ENCODE measurements at regions not wholly inside any gene's neighbourhood (a gene's known extent, or its start where the extent isn't known, plus 50 kb on each side); places are given as distances from the start of the nearest gene placed in this dataset.
"Not testable (repeated sequence)": the region's sequence is repeated elsewhere in the genome, so short reads cannot be mapped to it uniquely, and the experiment has no call there.

DNA sequence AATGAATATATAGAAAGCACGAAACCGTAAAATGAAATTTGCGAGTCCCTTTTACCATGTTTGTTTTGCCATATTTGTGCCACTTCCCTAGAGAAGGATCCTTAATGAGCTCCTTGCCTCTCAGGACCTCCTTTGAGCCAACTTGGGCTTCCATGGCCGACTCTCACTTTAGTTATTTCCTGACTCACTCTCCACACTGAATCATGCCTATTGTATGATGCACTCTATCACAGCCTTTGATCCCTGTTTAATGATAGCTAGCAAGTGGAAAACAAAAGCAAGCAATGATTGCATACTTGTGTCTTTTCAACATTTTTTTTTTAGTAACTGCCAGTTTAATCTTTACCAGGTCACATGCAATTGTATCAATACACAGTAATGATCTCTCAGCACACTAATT, 153.2 kb downstream of the CCER1 start:
- no peaks in the 10 kb centered on the region for H3K36me3 Mint-ChIP-seq
- H3K9me3 Mint-ChIP-seq, result no peaks in the 10 kb centered on the region
- H3K27ac Mint-ChIP-seq, result no peak overlapping the region
- DNase-seq (ENCODE audit: low spot score in 2 of 2) (no peak), ATAC-seq (no peak)
- H3K4me3 Mint-ChIP-seq, result no peak overlapping the region
- H3K4me1 Mint-ChIP-seq, result no peaks in the 10 kb centered on the region

DNA sequence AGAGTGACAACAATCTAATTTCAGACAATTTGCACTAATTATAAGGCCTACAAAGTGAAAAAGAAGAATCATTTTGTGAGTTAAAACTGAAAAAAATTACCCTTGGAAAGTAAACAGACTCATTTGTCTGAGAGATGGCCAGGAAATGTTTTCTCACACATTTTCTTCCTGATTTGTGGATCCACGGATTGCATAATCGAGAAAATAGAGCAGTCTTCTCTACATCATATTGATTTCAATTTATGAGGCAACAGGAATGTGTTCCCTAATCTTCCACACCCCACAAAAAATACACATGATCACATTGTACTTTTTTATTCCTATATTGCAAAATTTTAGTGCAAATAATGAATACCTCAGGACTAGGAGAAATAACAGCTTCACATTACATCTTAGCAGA, 160.8 kb downstream of the CCER1 start:
- ATAC-seq (no peak), DNase-seq (ENCODE audit: low spot score in 2 of 2) (no peak)
- Mint-ChIP-seq H3K27ac (no peak overlapping the region), H3K36me3 (no peaks in the 10 kb centered on the region), H3K9me3 (no peaks in the 10 kb centered on the region), H3K4me1 (no peaks in the 10 kb centered on the region), H3K4me3 (no peak overlapping the region)

DNA sequence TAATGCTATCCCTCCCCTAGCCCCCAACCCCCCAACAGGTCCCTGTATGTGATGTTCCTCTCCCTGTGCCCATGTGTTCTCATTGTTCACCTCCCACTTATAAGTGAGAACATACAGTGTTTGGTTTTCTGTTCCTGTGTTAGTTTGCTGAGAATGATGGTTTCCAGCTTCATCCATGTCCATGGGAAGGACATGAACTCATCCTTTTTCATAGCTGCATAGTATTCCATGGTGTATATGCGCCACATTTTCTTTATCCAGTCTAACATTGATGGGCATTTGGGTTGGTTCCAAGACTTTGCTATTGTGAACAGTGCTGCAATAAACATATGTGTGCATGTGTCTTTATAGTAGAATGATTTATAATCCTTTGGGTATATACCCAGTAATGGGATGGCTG, 162.3 kb downstream of the CCER1 start:
- H3K4me3 Mint-ChIP-seq; H3K4me1 Mint-ChIP-seq; ATAC-seq; H3K27ac Mint-ChIP-seq; H3K36me3 Mint-ChIP-seq; H3K9me3 Mint-ChIP-seq; DNase-seq (ENCODE audit: low spot score in 2 of 2): not testable (repeated sequence)

DNA sequence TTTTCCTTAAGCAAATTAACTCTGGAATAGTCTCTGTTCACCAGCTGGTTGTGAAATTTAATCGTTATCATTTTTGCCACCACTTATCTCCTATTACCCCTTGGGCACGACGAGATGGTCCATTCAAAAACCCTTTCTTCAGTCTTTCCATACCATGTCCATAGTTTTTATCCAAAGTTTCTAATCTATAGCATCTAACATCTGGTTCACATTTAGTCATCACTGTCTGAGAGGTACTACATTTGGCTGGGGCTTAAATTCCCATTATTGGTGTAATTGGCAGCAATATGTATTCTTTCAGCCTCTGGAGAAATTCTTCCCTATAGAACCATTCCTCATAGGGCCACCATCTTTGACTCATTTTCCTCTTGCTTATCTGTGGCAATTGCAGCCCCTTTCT, 163.5 kb downstream of the CCER1 start:
- no peaks in the 10 kb centered on the region for H3K4me1 Mint-ChIP-seq

DNA sequence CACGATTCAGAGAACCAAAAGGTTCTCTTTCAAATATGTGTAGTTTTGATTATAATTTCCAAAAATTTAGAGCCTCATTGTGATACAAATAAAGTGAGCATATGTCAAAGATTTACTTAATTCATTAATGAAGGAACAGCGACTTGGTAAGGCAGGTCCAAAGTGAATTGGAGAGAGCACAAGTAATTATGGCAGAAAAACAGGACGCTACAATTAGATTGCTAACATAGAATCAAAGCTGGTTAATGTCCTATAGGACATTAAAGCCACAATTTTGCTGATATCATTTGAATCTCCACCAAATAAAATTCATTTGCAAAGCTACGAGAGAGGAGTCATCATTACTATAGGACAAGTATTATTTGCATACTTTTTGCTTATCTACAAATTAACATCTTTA, 164.2 kb downstream of the CCER1 start:
- Mint-ChIP-seq H3K27ac (no peak overlapping the region), H3K4me1 (no peaks in the 10 kb centered on the region), H3K36me3 (no peaks in the 10 kb centered on the region), H3K4me3 (no peak overlapping the region), H3K9me3 (no peaks in the 10 kb centered on the region)
- no peak for ATAC-seq
- DNase-seq (ENCODE audit: low spot score in 2 of 2), result no peak

More for the DNA sequence above, 163.5 kb downstream of the CCER1 start:
- no peak for ATAC-seq
- no peak overlapping the region for H3K27ac Mint-ChIP-seq
- H3K36me3 Mint-ChIP-seq, result no peaks in the 10 kb centered on the region
- DNase-seq (ENCODE audit: low spot score in 2 of 2), result no peak
- no peaks in the 10 kb centered on the region for H3K9me3 Mint-ChIP-seq
- no peak overlapping the region for H3K4me3 Mint-ChIP-seq

DNA sequence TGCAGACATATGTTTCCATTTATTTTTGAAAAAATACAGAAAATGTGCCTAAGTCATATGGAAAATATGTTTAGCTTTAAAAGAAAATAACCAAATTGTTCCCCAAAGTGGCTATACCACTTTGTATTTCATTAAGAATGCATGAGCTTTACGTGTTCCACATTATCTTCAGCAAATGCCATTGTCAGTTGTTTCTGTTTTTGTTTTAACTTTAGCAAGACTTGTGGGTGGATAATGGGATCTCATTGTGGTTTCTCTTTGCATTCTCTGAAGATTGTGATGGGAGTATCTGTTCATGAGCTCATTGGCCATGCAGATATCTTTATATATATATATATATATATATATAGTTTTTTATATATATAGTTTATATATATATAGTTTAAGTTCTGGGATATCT, 181.5 kb downstream of the CCER1 start:
- Mint-ChIP-seq H3K4me1 (no peaks in the 10 kb centered on the region), H3K9me3 (no peaks in the 10 kb centered on the region), H3K4me3 (no peak overlapping the region), H3K36me3 (no peaks in the 10 kb centered on the region), H3K27ac (no peak overlapping the region)
- DNase-seq (ENCODE audit: low spot score in 2 of 2), result no peak
- no peak for ATAC-seq

DNA sequence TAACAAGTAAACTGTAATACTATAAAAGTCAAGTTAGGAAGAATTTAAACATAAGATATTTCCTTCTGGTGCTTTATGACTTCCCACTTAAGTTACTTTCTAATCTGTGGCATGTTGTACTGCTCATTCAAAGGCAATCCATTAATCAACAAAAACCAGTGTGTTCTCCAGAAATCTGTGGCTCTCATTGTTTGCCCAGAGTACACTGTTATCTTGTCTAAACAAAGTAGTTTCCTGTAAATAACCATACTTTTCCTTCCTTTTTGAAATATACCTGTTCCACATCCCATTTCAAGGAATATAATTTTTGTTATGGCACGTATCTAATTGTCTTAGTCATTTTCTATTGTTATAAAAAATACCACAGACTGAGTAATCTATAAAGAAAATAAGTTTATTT, 184.1 kb downstream of the CCER1 start:
- ATAC-seq, result no peak
- no peaks in the 10 kb centered on the region for H3K4me1 Mint-ChIP-seq
- no peak overlapping the region for H3K4me3 Mint-ChIP-seq
- H3K9me3 Mint-ChIP-seq, result no peaks in the 10 kb centered on the region
- no peak for DNase-seq (ENCODE audit: low spot score in 2 of 2)
- no peaks in the 10 kb centered on the region for H3K36me3 Mint-ChIP-seq
- H3K27ac Mint-ChIP-seq, result no peak overlapping the region

DNA sequence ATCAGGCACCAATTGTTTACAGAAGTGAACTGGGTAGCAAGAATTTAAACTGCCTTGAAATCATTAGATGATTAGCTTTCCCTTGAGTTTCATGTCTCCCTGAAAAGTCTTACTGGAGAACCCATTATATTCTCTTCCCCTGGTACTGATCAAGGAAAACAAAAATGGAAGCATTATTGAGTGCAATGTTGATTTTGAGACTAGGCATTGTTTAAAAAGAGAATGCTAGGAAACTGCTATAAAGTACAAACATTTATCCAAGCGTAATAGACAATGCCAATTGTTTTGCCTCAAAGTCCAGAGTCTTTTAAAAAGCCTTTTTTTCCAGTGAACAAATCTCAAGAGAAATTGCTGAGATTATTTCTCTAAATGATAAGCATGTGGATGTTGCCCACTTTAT, 197.0 kb downstream of the CCER1 start:
- DNase-seq (ENCODE audit: low spot score in 2 of 2) (no peak), ATAC-seq (no peak)
- no peak overlapping the region for H3K4me3 Mint-ChIP-seq
- no peaks in the 10 kb centered on the region for H3K4me1 Mint-ChIP-seq
- H3K36me3 Mint-ChIP-seq, result no peaks in the 10 kb centered on the region
- peaks cover 2% of the 10 kb centered on the region for H3K9me3 Mint-ChIP-seq
- H3K27ac Mint-ChIP-seq, result no peak overlapping the region

DNA sequence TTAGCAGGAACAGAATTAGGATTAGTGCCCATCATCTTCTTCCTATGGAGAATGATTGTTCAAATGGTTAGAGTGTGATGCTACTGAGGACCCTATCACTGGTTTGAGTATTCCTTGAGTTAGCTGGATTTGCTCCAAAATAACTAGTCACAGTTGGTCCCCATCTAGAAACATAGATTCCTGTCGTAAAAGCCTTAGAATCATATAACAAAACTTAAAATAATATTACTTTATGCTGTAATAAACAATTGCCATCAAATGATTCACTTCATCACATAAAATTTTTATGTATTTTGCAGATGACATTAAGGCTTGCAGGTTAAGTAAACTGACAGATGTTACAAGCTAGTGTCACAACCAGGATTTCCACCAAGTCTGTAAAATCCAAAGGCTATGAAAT, 209.8 kb downstream of the CCER1 start:
- ATAC-seq (no peak), DNase-seq (ENCODE audit: low spot score in 2 of 2) (no peak)
- Mint-ChIP-seq H3K4me1 (no peaks in the 10 kb centered on the region), H3K4me3 (no peak overlapping the region), H3K36me3 (no peaks in the 10 kb centered on the region), H3K27ac (no peak overlapping the region), H3K9me3 (peaks cover 5% of the 10 kb centered on the region)

DNA sequence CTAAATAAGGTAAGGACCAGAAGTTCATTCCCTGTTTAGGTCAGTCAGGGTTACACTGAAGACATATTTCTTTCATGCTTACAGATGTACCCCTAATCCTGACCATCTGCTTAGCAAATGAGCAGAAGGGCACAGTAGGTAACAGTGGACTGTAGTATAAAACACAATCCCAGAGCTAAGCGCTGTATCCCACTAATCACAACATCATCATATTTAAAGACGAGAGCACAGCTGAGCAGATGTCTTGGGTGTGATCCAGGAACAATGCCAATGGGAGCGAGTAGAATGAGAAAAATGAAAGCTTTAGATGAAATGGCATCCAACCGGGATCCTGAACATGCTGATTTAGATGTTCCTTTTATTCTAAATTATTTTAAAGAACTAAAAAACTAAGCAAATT, 213.4 kb downstream of the CCER1 start:
- H3K9me3 Mint-ChIP-seq, result peaks cover 9% of the 10 kb centered on the region
- no peak overlapping the region for H3K27ac Mint-ChIP-seq
- no peaks in the 10 kb centered on the region for H3K4me1 Mint-ChIP-seq
- H3K36me3 Mint-ChIP-seq, result no peaks in the 10 kb centered on the region
- DNase-seq (ENCODE audit: low spot score in 2 of 2) (no peak), ATAC-seq (no peak)
- no peak overlapping the region for H3K4me3 Mint-ChIP-seq

DNA sequence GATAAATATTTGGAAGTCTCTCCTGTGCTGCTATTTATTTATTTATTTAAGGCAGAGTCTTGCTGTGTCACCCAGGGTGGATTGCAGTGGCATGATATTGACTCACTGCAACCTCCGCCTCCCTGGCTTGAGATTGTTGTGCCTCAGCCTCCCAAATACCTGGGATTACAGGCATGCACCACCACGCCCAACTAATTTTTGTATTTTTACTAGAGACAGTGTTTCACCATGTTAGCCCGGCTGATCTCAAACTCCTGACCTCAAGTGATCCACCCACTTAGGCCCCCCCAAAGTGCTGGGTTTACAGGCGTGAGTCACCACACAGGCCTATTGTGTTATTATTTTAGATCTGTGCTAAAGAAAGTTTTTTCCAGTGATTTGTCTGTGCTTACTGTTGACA, 225.2 kb downstream of the CCER1 start:
- no peak for DNase-seq (ENCODE audit: low spot score in 2 of 2)
- ATAC-seq, result no peak
- H3K4me3 Mint-ChIP-seq, result no peak overlapping the region
- H3K36me3 Mint-ChIP-seq, result no peaks in the 10 kb centered on the region
- H3K4me1 Mint-ChIP-seq, result no peaks in the 10 kb centered on the region
- no peak overlapping the region for H3K27ac Mint-ChIP-seq
- peaks cover 13% of the 10 kb centered on the region for H3K9me3 Mint-ChIP-seq

DNA sequence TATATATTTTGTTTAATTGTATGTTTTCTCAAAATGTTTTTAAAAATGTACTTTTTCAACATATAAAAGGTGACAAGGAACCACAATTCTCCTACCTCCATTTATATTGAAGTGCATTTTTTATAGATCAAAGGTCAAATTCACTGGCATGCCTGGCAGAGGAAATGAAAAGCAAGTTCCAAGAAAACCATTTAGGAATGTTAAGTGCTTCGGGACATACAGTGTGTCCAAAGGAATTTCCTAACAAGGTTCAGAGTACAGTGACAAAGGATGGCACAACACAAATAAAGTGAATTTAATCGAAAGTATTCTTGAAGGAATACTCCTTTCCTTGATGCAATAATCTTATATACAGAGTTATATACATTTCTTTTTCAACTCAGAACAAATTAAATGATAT, 242.3 kb downstream of the CCER1 start:
- ATAC-seq, result no peak
- no peak for DNase-seq (ENCODE audit: low spot score in 2 of 2)
- H3K4me1 Mint-ChIP-seq, result no peaks in the 10 kb centered on the region

DNA sequence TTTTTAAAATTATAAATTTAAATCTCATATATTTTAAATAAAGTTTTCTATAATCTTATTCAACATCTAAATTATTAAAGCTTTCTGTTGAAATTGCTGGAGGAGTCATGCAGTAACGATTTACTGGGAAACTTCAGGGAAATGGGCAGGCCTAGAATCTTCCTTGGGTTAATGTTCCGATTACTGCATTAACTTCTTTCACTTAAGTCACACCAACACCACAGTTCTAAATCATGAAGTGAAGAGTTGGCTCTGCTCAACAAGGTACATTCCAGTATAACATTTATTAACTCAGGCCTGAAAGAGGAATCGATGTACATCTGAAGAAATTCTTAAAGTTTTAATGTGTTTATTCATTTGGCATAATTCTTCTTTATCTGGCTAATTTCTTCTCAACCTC, 244.3 kb downstream of the CCER1 start:
- ATAC-seq (no peak), DNase-seq (ENCODE audit: low spot score in 2 of 2) (no peak)
- Mint-ChIP-seq H3K27ac (no peak overlapping the region), H3K36me3 (no peaks in the 10 kb centered on the region), H3K9me3 (no peaks in the 10 kb centered on the region), H3K4me3 (no peak overlapping the region), H3K4me1 (no peaks in the 10 kb centered on the region)

More for the DNA sequence above, 242.3 kb downstream of the CCER1 start:
- no peak overlapping the region for H3K4me3 Mint-ChIP-seq
- no peaks in the 10 kb centered on the region for H3K36me3 Mint-ChIP-seq
- no peak overlapping the region for H3K27ac Mint-ChIP-seq
- no peaks in the 10 kb centered on the region for H3K9me3 Mint-ChIP-seq

DNA sequence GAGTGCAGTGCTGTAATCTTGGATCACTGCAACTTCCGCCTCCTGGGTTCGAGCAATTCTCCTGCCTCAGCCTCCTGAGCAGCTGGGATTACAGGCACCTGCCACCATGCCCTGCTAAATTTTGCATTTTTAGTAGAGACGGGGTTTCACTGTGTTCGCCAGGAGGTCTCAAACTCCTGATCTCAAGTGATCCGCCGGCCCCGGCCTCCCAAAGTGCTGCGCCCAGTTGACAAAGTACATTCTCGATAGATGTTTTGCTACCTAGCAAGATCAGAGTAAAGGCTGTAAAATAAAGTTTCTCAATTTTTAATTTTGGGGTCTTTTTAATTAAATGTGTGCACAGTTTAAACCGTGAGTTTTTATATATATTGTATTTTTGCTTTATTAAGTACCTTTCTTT, 248.9 kb downstream of the CCER1 start:
- H3K4me1 Mint-ChIP-seq, result no peaks in the 10 kb centered on the region
- no peaks in the 10 kb centered on the region for H3K9me3 Mint-ChIP-seq
- H3K4me3 Mint-ChIP-seq, result no peak overlapping the region
- H3K27ac Mint-ChIP-seq, result no peak overlapping the region
- H3K36me3 Mint-ChIP-seq, result no peaks in the 10 kb centered on the region
- ATAC-seq (no peak), DNase-seq (ENCODE audit: low spot score in 2 of 2) (no peak)

DNA sequence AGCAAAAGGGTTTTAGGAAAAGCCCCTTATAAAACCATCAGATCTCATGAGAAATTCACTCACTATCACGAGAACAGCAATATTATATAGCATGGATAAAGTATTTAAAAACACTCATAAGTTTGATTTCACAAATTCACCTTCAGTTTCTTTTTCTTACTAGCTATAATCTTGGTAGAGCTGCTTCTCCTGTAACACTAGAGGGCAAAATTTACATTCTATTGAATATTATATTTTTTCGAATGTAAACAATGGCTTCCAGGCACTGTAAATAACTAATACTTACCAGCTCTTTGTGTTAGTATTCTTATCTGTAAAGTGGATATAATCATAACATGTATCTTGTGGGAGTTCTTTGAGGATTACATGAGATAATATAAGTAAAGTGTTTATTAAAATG, 259.6 kb downstream of the CCER1 start:
- H3K27ac Mint-ChIP-seq, result no peak overlapping the region

DNA sequence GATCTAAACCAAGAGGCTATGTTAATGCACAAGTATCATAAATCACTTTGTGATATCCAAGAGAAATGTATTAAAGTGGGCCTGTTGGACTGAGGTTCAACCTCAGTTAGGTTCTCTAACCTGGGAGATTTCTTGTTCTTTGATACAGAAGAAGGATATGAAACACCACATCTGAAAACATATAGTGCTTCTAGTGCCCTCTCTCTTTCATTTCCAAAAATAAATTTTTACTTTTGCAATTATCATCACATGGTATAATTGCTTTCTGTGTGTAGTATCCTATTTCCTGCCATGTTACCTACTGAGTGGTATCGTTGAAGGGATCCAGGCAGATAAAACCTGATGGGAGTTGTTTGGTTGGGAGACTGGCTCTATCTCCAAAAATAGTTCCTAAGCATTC, 264.9 kb downstream of the CCER1 start:
- Mint-ChIP-seq H3K4me3 (no peak overlapping the region), H3K27ac (no peak overlapping the region), H3K36me3 (no peaks in the 10 kb centered on the region), H3K4me1 (no peaks in the 10 kb centered on the region), H3K9me3 (no peaks in the 10 kb centered on the region)
- no peak for ATAC-seq
- no peak for DNase-seq (ENCODE audit: low spot score in 2 of 2)

More for the DNA sequence above, 259.6 kb downstream of the CCER1 start:
- H3K36me3 Mint-ChIP-seq, result no peaks in the 10 kb centered on the region
- no peaks in the 10 kb centered on the region for H3K4me1 Mint-ChIP-seq
- no peaks in the 10 kb centered on the region for H3K9me3 Mint-ChIP-seq
- DNase-seq (ENCODE audit: low spot score in 2 of 2) (no peak), ATAC-seq (no peak)
- no peak overlapping the region for H3K4me3 Mint-ChIP-seq

DNA sequence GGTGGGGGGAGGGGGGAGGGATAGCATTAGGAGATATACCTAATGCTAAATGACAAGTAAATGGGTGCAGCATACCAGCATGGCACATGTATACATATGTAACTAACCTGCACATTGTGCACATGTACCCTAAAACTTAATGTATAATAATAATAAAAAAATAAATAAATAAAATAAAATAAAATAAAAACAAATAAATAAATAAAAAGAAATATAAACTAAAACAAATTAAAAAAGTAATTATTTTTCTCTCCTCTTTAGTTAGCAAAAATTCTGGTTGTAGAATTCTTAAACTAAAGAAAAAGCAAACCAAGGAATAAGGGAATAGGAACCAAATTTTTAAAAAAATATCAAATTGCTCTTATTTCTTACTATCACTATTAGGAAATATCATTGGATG, 267.3 kb downstream of the CCER1 start:
- H3K27ac Mint-ChIP-seq; H3K4me3 Mint-ChIP-seq; ATAC-seq; H3K9me3 Mint-ChIP-seq; H3K36me3 Mint-ChIP-seq; DNase-seq (ENCODE audit: low spot score in 2 of 2); H3K4me1 Mint-ChIP-seq: not testable (repeated sequence)
